ENCODE measurements at regions not wholly inside any gene's neighbourhood (a gene's known extent, or its start where the extent isn't known, plus 50 kb on each side); places are given as distances from the start of the nearest gene placed in this dataset.

GRCh38 chr5:13464532-13465193 is 479.8 kb downstream of the DNAH5 start:
- no peak overlapping the region for H3K4me3 ChIP-seq (replicated peaks; ENCODE audit: insufficient read depth, low read length)
- no peak overlapping the region for H3K27ac ChIP-seq (replicated peaks)
- no peak for DNase-seq (ENCODE audit: low read depth in 1 of 2, low spot score in 1 of 2)
- TF ChIP-seq GABPA (IDR thresholded peaks at IDR 0.05; ENCODE audit: low read depth) (no peak), CTCF (IDR thresholded peaks at IDR 0.05; ENCODE audit: insufficient read depth, low read length) (no peak), REST (IDR thresholded peaks at IDR 0.05; ENCODE audit: insufficient replicate concordance, low read depth) (no peak), SPI1 (IDR thresholded peaks at IDR 0.05; ENCODE audit: borderline replicate concordance, low read depth) (no peak), POLR2AphosphoS5 (IDR thresholded peaks at IDR 0.05; ENCODE audit: low read depth) (no peak)
- H3K27me3 ChIP-seq (ENCODE audit: insufficient read depth, poor library complexity, severe bottlenecking) = no peaks in the 10 kb centered on the region

- TF ChIP-seq SPI1 (IDR thresholded peaks at IDR 0.05; ENCODE audit: borderline replicate concordance, low read depth) (no peak), CTCF (IDR thresholded peaks at IDR 0.05; ENCODE audit: insufficient read depth, low read length) (no peak), REST (IDR thresholded peaks at IDR 0.05; ENCODE audit: insufficient replicate concordance, low read depth) (no peak), POLR2AphosphoS5 (IDR thresholded peaks at IDR 0.05; ENCODE audit: low read depth) (no peak), GABPA (IDR thresholded peaks at IDR 0.05; ENCODE audit: low read depth) (no peak)
- Histone ChIP-seq H3K4me3 (replicated peaks; ENCODE audit: insufficient read depth, low read length) (no peak overlapping the region), H3K27ac (replicated peaks) (no peak overlapping the region), H3K27me3 (ENCODE audit: insufficient read depth, poor library complexity, severe bottlenecking) (no peaks in the 10 kb centered on the region)
- DNase-seq (ENCODE audit: low read depth in 1 of 2, low spot score in 1 of 2) = no peak
Observed at GRCh38 chr5:13460587-13460986, 483.9 kb downstream of the DNAH5 start.

- Histone ChIP-seq H3K27ac (replicated peaks) (no peak overlapping the region), H3K4me3 (replicated peaks; ENCODE audit: insufficient read depth, low read length) (no peak overlapping the region), H3K27me3 (ENCODE audit: insufficient read depth, poor library complexity, severe bottlenecking) (no peaks in the 10 kb centered on the region)
- no peak for DNase-seq (ENCODE audit: low read depth in 1 of 2, low spot score in 1 of 2)
- no peak for TF ChIP-seq GABPA (IDR thresholded peaks at IDR 0.05; ENCODE audit: low read depth)
- TF ChIP-seq SPI1 (IDR thresholded peaks at IDR 0.05; ENCODE audit: borderline replicate concordance, low read depth) = no peak
- no peak for TF ChIP-seq CTCF (IDR thresholded peaks at IDR 0.05; ENCODE audit: insufficient read depth, low read length)
- TF ChIP-seq POLR2AphosphoS5 (IDR thresholded peaks at IDR 0.05; ENCODE audit: low read depth) = no peak
- TF ChIP-seq REST (IDR thresholded peaks at IDR 0.05; ENCODE audit: insufficient replicate concordance, low read depth) = no peak
Observed at GRCh38 chr5:13454050-13454449, 490.4 kb downstream of the DNAH5 start.
